IMR-90 (cell line): ENCODE measurements at regions not wholly inside any gene's neighbourhood (a gene's known extent, or its start where the extent isn't known, plus 50 kb on each side); places are given as distances from the start of the nearest gene placed in this dataset.

Experiments used
- ATAC-seq: fragments of 200-7000 bp; cut with Tn5 transposase; 2 replicates; pipeline ENCODE4 v1.9.1; 2020; ENCODE audit warnings: low read depth, mild to moderate bottlenecking, moderate library complexity
- BruUV-seq: library from RNA; stranded (reverse); fragments of 400-500 nt; replicated peaks from 2 replicates; lab custom pipeline; 2021; lab: Mats Ljungman, UMichigan
- CTCF ChIA-PET: fragments of 300-600 bp; formaldehyde crosslinking; extraction: SDS; loops from one replicate; lab custom pipeline; 2021; ENCODE audit warnings: antibody characterized with exemption; lab: Yijun Ruan, JAX
- POLR2A ChIA-PET: fragments of 300-600 bp; sonication (Branson Sonifier 250); formaldehyde crosslinking; loops from one replicate; lab custom pipeline; 2022; ENCODE audit warnings: antibody characterized with exemption; ENCODE audit not compliant: unreplicated experiment; lab: Charles Lee
- DNase-seq: peaks from one replicate; pipeline ENCODE4 v3.0.0; 2013
- H2AFZ ChIP-seq: replicated peaks from 2 replicates; pipeline ENCODE3; 2013; ENCODE audit warnings: low read length, mild to moderate bottlenecking; ENCODE audit not compliant: poor library complexity
- H2AK5ac ChIP-seq: 2 replicates; pipeline ENCODE4 v1.6.1; 2013; ENCODE audit warnings: low read depth, low read length, inconsistent platforms
- H2AK9ac ChIP-seq: replicated peaks from 2 replicates; pipeline ENCODE3; 2013; ENCODE audit warnings: mild to moderate bottlenecking, low read depth, low read length, moderate library complexity; ENCODE audit not compliant: poor library complexity
- H2BK120ac ChIP-seq: 2 replicates; pipeline ENCODE4 v1.6.1; 2013; ENCODE audit warnings: low read depth, low read length, inconsistent platforms
- H2BK15ac ChIP-seq: 3 replicates; pipeline ENCODE4 v1.6.1; 2013; ENCODE audit warnings: low read depth, low read length, inconsistent platforms
- H2BK20ac ChIP-seq: 2 replicates; pipeline ENCODE4 v1.6.1; 2013; ENCODE audit warnings: low read depth, mild to moderate bottlenecking, inconsistent platforms, low read length, moderate library complexity
- H2BK5ac ChIP-seq: 2 replicates; pipeline ENCODE4 v1.6.1; 2013; ENCODE audit warnings: mild to moderate bottlenecking, low read depth, low read length, inconsistent platforms; ENCODE audit not compliant: poor library complexity, severe bottlenecking
- H3K14ac ChIP-seq: replicated peaks from 2 replicates; pipeline ENCODE4 v1.6.1; 2013; ENCODE audit warnings: low read depth, low read length, inconsistent platforms
- H3K18ac ChIP-seq: 2 replicates; pipeline ENCODE4 v1.6.1; 2013; ENCODE audit warnings: low read depth, low read length, control low read depth
- H3K23ac ChIP-seq: 2 replicates; pipeline ENCODE4 v1.6.1; 2013; ENCODE audit warnings: low read depth, low read length, inconsistent platforms
- H3K27ac ChIP-seq: 2 replicates; pipeline ENCODE4 v1.5.1; 2013; ENCODE audit warnings: mild to moderate bottlenecking, control low read depth, low read length; ENCODE audit not compliant: insufficient read depth
- H3K27me3 ChIP-seq: 2 replicates; pipeline ENCODE4 v1.6.1; 2013; ENCODE audit warnings: low read length; ENCODE audit not compliant: control insufficient read depth, insufficient read depth
- H3K36me3 ChIP-seq: 2 replicates; pipeline ENCODE4 v1.6.1; 2013; ENCODE audit warnings: low read length, mixed read lengths; ENCODE audit not compliant: control insufficient read depth, insufficient read depth
- H3K4ac ChIP-seq: 2 replicates; pipeline ENCODE4 v1.6.1; 2013; ENCODE audit warnings: low read depth, low read length, inconsistent platforms
- H3K4me1 ChIP-seq: 2 replicates; pipeline ENCODE4 v1.6.1; 2013; ENCODE audit warnings: low read length, mixed read lengths; ENCODE audit not compliant: control insufficient read depth, insufficient read depth
- H3K4me2 ChIP-seq: 2 replicates; pipeline ENCODE4 v1.6.1; 2013; ENCODE audit warnings: low read depth, mild to moderate bottlenecking, control low read depth, low read length, moderate library complexity
- H3K4me3 ChIP-seq: 2 replicates; pipeline ENCODE4 v1.5.1; 2013; ENCODE audit warnings: low read depth, mild to moderate bottlenecking, control low read depth, low read length, moderate library complexity; ENCODE audit not compliant: insufficient read depth
- H3K56ac ChIP-seq: 2 replicates; pipeline ENCODE4 v1.6.1; 2013; ENCODE audit warnings: low read length, inconsistent platforms; ENCODE audit not compliant: insufficient read depth; ENCODE audit errors: extremely low read depth
- H3K79me1 ChIP-seq, 2 experiments: 2 replicates each; pipeline ENCODE4 v1.6.1; 2013; ENCODE audit warnings: low read length in 2 of 2, inconsistent platforms in 1 of 2, low read depth in 1 of 2
- H3K9ac ChIP-seq: 2 replicates; pipeline ENCODE4 v1.6.1; 2013; ENCODE audit warnings: low read depth, low read length, control low read depth
- H3K9me1 ChIP-seq: 2 replicates; pipeline ENCODE4 v1.6.1; 2013; ENCODE audit warnings: low read length, inconsistent platforms; ENCODE audit not compliant: insufficient read depth
- H3K9me3 ChIP-seq: 2 replicates; pipeline ENCODE4 v1.6.1; 2013; ENCODE audit warnings: low read length; ENCODE audit not compliant: control insufficient read depth, insufficient read depth
- H4K20me1 ChIP-seq: 2 replicates; pipeline ENCODE4 v1.6.1; 2013; ENCODE audit warnings: low read length, inconsistent platforms; ENCODE audit not compliant: insufficient read depth
- H4K5ac ChIP-seq: 2 replicates; pipeline ENCODE4 v1.6.1; 2013; ENCODE audit warnings: mild to moderate bottlenecking, low read depth, low read length, control low read depth
- H4K8ac ChIP-seq, 2 experiments: 2 replicates each; pipeline ENCODE4 v1.6.1; 2013; ENCODE audit warnings: low read depth in 2 of 2, low read length in 2 of 2, control low read depth in 1 of 2, inconsistent platforms in 1 of 2
- H4K91ac ChIP-seq: 2 replicates; pipeline ENCODE4 v1.6.1; 2013; ENCODE audit warnings: low read depth, low read length, inconsistent platforms; ENCODE audit not compliant: insufficient read depth
- SMC3 ChIP-seq: fragments of 150-350 bp; IDR thresholded peaks from 2 replicates; pipeline ENCODE4 v1.6.1; 2016; ENCODE audit warnings: low read depth, mild to moderate bottlenecking, antibody characterized with exemption, low read length, moderate library complexity
- WGBS, 2 experiments: methylation state at CpG; one replicate each; pipeline versions ENCODE4 v1.1.5 to v1.1.7; 2013; ENCODE audit warnings: missing lambda C conversion rate in 2 of 2; ENCODE audit not compliant: insufficient read length in 1 of 2; ENCODE audit errors: extremely low coverage in 2 of 2; 5-methylcytosine and 5-hydroxymethylcytosine counted together
- dilution Hi-C: fragments of 300-500 bp; cut with HindIII; formaldehyde crosslinking; loops from one replicate; pipeline ENCODE4 v1.14.3; 2018; ENCODE audit warnings: low sequenced_read_pairs; ENCODE audit not compliant: unreplicated experiment
- in situ Hi-C: fragments of 300-500 bp; cut with MboI; formaldehyde crosslinking; loops from 3 replicates; pipeline ENCODE4 v1.14.3; 2019; ENCODE audit warnings: low sequenced_read_pairs, inconsistent platforms, mixed read lengths
- intact Hi-C: fragments of 100-400 bp; cut with micrococcal nuclease; formaldehyde crosslinking; loops from 2 replicates; pipeline ENCODE4 v1.10.0; 2022

DNA sequence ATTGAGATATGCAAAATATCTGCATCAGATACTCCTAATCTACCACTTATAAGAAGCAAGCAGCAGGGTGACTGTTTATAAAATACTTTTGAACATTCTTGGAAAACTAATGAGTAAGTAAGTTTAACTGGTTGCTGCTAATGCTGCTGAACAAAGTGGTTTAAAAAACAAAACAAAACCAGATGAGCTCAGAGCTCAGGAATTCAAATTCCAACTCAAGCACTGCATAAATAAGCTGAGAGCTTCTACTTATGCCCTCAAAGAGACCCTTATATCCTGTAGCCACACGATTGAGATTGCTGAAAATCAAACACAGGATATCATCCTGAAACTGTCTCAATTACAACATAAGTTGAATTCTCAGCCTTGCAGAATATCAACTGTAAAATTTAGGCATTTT is 62.3 kb upstream of the NYAP2 start:
- H2AK9ac ChIP-seq: no peak overlapping the region
- no peaks in the 10 kb centered on the region for H3K9me3 ChIP-seq
- no peak overlapping the region for H4K5ac ChIP-seq
- no peaks in the 10 kb centered on the region for H3K27me3 ChIP-seq
- H3K56ac ChIP-seq: no peak overlapping the region
- H4K91ac ChIP-seq: peak overlapping the region; percentile 59; the same call in 1 of the 2 replicates
- BruUV-seq: no TSS peak
- no peak overlapping the region for H2BK15ac ChIP-seq
- no peak overlapping the region for H3K14ac ChIP-seq
- no peaks in the 10 kb centered on the region for H3K36me3 ChIP-seq
- in situ Hi-C loops: no loop called here
- H3K4me2 ChIP-seq: peak overlapping the region; percentile 46; the same call in 1 of the 2 replicates
- no peaks in the 10 kb centered on the region for H4K20me1 ChIP-seq
- intact Hi-C loops: no loop called here
- H3K27ac ChIP-seq: no peak overlapping the region
- H3K9ac ChIP-seq: no peak overlapping the region
- no peaks in the 10 kb centered on the region for H3K9me1 ChIP-seq
- H3K18ac ChIP-seq: no peak overlapping the region
- dilution Hi-C loops: no loop called here
- no peak overlapping the region for H2BK5ac ChIP-seq
- ChIA-PET CTCF (interaction anchor here (0.7 kb wide), 1 partner anchor 9 kb away, joined by 3 read pairs; no protein-coding TSS in a partner anchor), POLR2A (no interaction called here)
- H3K23ac ChIP-seq: no peak overlapping the region
- H3K4me1 ChIP-seq: peaks cover 3% of the 10 kb centered on the region
- H2BK120ac ChIP-seq: no peak overlapping the region; the same call in 1 of the 2 replicates
- no peak overlapping the region for H4K8ac ChIP-seq
- DNase-seq (peak; percentile 80), ATAC-seq (peak; percentile 92)
- no peak overlapping the region for H2AK5ac ChIP-seq
- no peak overlapping the region for H2AFZ ChIP-seq
- H3K4me3 ChIP-seq: no peak overlapping the region
- H3K4ac ChIP-seq: no peak overlapping the region
- H3K79me1 ChIP-seq: no peaks in the 10 kb centered on the region
- no CpG with 5 or more reads among the region's 1 CpG for WGBS, 2 experiments
- TF ChIP-seq SMC3: no peak
- 0 out of 2 replicates have a peak overlapping the region, but pooled peaks have one; percentile 27 for H2BK20ac ChIP-seq
